Upper lobe of left lung (tissue), 6 donors: ENCODE measurements at regions not wholly inside any gene's neighbourhood (a gene's known extent, or its start where the extent isn't known, plus 50 kb on each side); places are given as distances from the start of the nearest gene placed in this dataset.

Experiments used
- ATAC-seq, 2 donors: fragments of 200-7000 bp; cut with Tn5 transposase; one replicate each; pipeline ENCODE4 v1.9.1; 2022; ENCODE audit warnings: mild to moderate bottlenecking in 2 of 2, moderate library complexity in 2 of 2; ENCODE audit not compliant: low FRiP score in 2 of 2
- DNase-seq, 2 donors: peaks; one replicate each; pipeline ENCODE4 v3.0.0-alpha.2; 2019 to 2020
- H3K27ac ChIP-seq, 4 donors: fragments of 200-600 bp; sonication (generic); one replicate each; pipeline ENCODE4 v1.5.1; 2016 to 2019
- H3K27me3 ChIP-seq, 4 donors: fragments of 200-600 bp; sonication (generic); one replicate each; pipeline ENCODE4 v1.5.1; 2017 to 2019
- H3K36me3 ChIP-seq, 4 donors: fragments of 200-600 bp; sonication (generic); one replicate each; pipeline ENCODE4 v1.5.1; 2016 to 2019
- H3K4me1 ChIP-seq, 4 donors: fragments of 200-600 bp; sonication (generic); one replicate each; pipeline ENCODE4 v1.5.1; 2018 to 2019
- H3K4me3 ChIP-seq, 4 donors: fragments of 200-600 bp; sonication (generic); one replicate each; pipeline ENCODE4 v1.5.1; 2017 to 2019; ENCODE audit warnings: mild to moderate bottlenecking in 2 of 4, moderate library complexity in 1 of 4
- H3K9me3 ChIP-seq, 4 donors: fragments of 200-600 bp; sonication (generic); one replicate each; pipeline ENCODE4 v1.5.1; 2018 to 2019
- EP300 ChIP-seq, 4 donors: sonication (generic); formaldehyde crosslinking; IDR thresholded peaks; one replicate each; pipeline ENCODE4 v1.5.1; 2017; ENCODE audit warnings: antibody characterized with exemption in 4 of 4, control low read depth in 2 of 4
- POLR2A ChIP-seq, 4 donors: fragments of 450-650 bp; IDR thresholded peaks; one replicate each; pipeline ENCODE4 v1.5.1; 2016 to 2017; ENCODE audit warnings: antibody characterized with exemption in 4 of 4, mild to moderate bottlenecking in 2 of 4
- POLR2AphosphoS5 ChIP-seq, 2 donors: sonication (generic); formaldehyde crosslinking; IDR thresholded peaks; one replicate each; pipeline ENCODE4 v1.5.1; 2017; ENCODE audit warnings: antibody characterized with exemption in 2 of 2
- WGBS, 2 donors: methylation state at CpG; one replicate each; pipeline ENCODE4 v1.1.5; 2017 to 2018; 5-methylcytosine and 5-hydroxymethylcytosine counted together
- TF ChIP-seq, protein P1 (sequence below), 6 experiments: fragments of 450-650 bp in 4 of 6; fragments of 200-600 bp in 2 of 6; sonication (generic) in 2 of 6; IDR thresholded peaks; one replicate each; pipeline ENCODE4 v1.5.1; 2016 to 2019; ENCODE audit warnings: antibody characterized with exemption in 6 of 6
- donor health status: DM: no; HTN: no; CAD: no; lungs with moderate emphysema.
- donor health status: DM: no; HTN: yes; CAD: no; lungs with severe emphysema.

- DNase-seq (no peak), ATAC-seq (peak in 1 of 2 donors; percentile 52)
- Histone ChIP-seq H3K4me1 (no peaks in the 10 kb centered on the region), H3K36me3 (no peaks in the 10 kb centered on the region), H3K9me3 (no peaks in the 10 kb centered on the region), H3K27me3 (no peaks in the 10 kb centered on the region), H3K4me3 (no peak overlapping the region), H3K27ac (no peak overlapping the region)
- no peak for TF ChIP-seq EP300 (IDR thresholded peaks at IDR 0.05)
- no peak for TF ChIP-seq POLR2A (IDR thresholded peaks at IDR 0.05)
- TF ChIP-seq POLR2AphosphoS5 (IDR thresholded peaks at IDR 0.05) = no peak
- TF ChIP-seq, protein P1, sequence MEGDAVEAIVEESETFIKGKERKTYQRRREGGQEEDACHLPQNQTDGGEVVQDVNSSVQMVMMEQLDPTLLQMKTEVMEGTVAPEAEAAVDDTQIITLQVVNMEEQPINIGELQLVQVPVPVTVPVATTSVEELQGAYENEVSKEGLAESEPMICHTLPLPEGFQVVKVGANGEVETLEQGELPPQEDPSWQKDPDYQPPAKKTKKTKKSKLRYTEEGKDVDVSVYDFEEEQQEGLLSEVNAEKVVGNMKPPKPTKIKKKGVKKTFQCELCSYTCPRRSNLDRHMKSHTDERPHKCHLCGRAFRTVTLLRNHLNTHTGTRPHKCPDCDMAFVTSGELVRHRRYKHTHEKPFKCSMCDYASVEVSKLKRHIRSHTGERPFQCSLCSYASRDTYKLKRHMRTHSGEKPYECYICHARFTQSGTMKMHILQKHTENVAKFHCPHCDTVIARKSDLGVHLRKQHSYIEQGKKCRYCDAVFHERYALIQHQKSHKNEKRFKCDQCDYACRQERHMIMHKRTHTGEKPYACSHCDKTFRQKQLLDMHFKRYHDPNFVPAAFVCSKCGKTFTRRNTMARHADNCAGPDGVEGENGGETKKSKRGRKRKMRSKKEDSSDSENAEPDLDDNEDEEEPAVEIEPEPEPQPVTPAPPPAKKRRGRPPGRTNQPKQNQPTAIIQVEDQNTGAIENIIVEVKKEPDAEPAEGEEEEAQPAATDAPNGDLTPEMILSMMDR (IDR thresholded peaks at IDR 0.05) = no peak
- WGBS, 2 donors = 89 to 90% methylated on average over 13 of the region's 13 CpGs
These were observed 209.2 kb upstream of the TPRG1 start for GRCh38 chr3:188962253-188963247.

- H3K27ac ChIP-seq = no peak overlapping the region
- no peaks in the 10 kb centered on the region for H3K27me3 ChIP-seq
- WGBS, 2 donors = 82 to 89% methylated on average over 5 of the region's 5 CpGs
- no peak for DNase-seq
- TF ChIP-seq, protein P1 (IDR thresholded peaks at IDR 0.05) = no peak
- TF ChIP-seq POLR2AphosphoS5 (IDR thresholded peaks at IDR 0.05) (no peak), POLR2A (IDR thresholded peaks at IDR 0.05) (no peak)
- H3K9me3 ChIP-seq = no peaks in the 10 kb centered on the region
- no peak overlapping the region for H3K4me3 ChIP-seq
- no peaks in the 10 kb centered on the region for H3K36me3 ChIP-seq
- no peaks in the 10 kb centered on the region for H3K4me1 ChIP-seq
- no peak for ATAC-seq
These were observed 206.8 kb upstream of the TPRG1 start for GRCh38 chr3:188964957-188965356.

- H3K36me3 ChIP-seq = no peaks in the 10 kb centered on the region
- TF ChIP-seq, protein P1 (IDR thresholded peaks at IDR 0.05) = no peak
- TF ChIP-seq POLR2AphosphoS5 (IDR thresholded peaks at IDR 0.05) (no peak), POLR2A (IDR thresholded peaks at IDR 0.05) (no peak), EP300 (IDR thresholded peaks at IDR 0.05) (no peak)
- H3K9me3 ChIP-seq = no peaks in the 10 kb centered on the region
- H3K4me3 ChIP-seq = no peak overlapping the region
- WGBS, 2 donors = 39 to 41% methylated on average over 4 of the region's 4 CpGs
- peaks cover 0 to 10% (median 2%) of the 10 kb centered on the region in 4 donors for H3K4me1 ChIP-seq
- peak in 1 of 2 donors; percentile 56 for ATAC-seq
- H3K27ac ChIP-seq = no peak overlapping the region
- H3K27me3 ChIP-seq = no peaks in the 10 kb centered on the region
- DNase-seq = peak in 1 of 2 donors; percentile 37
These were observed 199.5 kb upstream of the TPRG1 start for GRCh38 chr3:188972310-188972709.

DNA sequence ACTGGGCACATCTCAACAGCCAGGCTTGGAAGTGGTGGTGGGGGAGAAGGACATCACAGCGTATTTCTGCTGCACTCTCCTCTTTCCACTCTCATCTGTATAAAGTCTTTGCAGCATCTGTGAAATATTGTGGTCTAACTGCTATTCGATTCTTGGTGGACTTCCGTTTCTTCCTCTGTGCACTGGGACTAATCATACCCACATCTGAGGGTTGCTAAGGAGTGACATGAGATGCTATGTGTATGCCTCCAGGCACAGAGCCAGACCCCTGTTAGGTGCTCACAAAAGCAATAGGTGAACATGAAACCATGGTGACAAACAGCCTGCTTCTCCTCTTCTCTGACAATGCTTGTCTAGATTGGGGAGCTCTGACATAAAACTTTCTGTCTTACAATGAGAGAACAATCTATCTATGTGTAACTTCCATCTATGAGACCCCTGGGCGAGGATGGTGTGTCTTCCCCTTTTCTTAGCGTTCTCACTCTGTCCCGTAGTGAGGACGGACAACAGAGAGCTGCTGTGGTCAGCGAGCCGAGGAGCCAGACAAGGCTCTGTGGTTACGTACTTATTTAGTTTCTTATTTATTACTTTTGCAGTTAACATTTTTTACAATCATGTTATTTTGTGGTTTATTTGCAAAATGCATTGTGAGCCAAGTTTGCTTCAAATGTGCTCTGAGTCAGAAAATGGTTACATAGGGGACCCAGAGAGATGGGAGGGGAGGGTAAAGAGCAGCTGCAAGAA is 196.7 kb upstream of the TPRG1 start:
- no peak for TF ChIP-seq POLR2AphosphoS5 (IDR thresholded peaks at IDR 0.05)
- TF ChIP-seq, protein P1 (IDR thresholded peaks at IDR 0.05) = no peak
- no peak for TF ChIP-seq POLR2A (IDR thresholded peaks at IDR 0.05)
- no peak for TF ChIP-seq EP300 (IDR thresholded peaks at IDR 0.05)
- ATAC-seq = peak; percentile 61 to 72

More for the DNA sequence above, 196.7 kb upstream of the TPRG1 start:
- H3K27ac ChIP-seq = peak overlapping the region in 3 of 4 donors; percentile 7 to 20 (median 12)
- H3K4me1 ChIP-seq = peaks cover 0 to 10% (median 2%) of the 10 kb centered on the region in 4 donors
- H3K27me3 ChIP-seq = no peaks in the 10 kb centered on the region
- H3K4me3 ChIP-seq = no peak overlapping the region
- H3K36me3 ChIP-seq = no peaks in the 10 kb centered on the region
- no peak for DNase-seq
- WGBS, 2 donors = 54 to 64% methylated on average over 10 of the region's 10 CpGs
- H3K9me3 ChIP-seq = no peaks in the 10 kb centered on the region
